Endothelial cell of umbilical vein (primary cell): ENCODE measurements at regions not wholly inside any gene's neighbourhood (a gene's known extent, or its start where the extent isn't known, plus 50 kb on each side); places are given as distances from the start of the nearest gene placed in this dataset.

ENCODE experiments used
- BruUV-seq: library from RNA; stranded (reverse); fragments of 400-500 nt; replicated peaks from 2 replicates; lab custom pipeline; 2021; lab: Mats Ljungman, UMichigan
- CTCF ChIA-PET: fragments of 300-600, 350-600 bp; sonication (Branson Sonifier 250); formaldehyde crosslinking; loops from one replicate; lab custom pipeline; 2021; ENCODE audit warnings: antibody characterized with exemption, inconsistent platforms; lab: Charles Lee
- POLR2A ChIA-PET: fragments of 300-600, 350-600 bp; sonication (Branson Sonifier 250); formaldehyde crosslinking; loops from one replicate; lab custom pipeline; 2021; ENCODE audit warnings: antibody characterized with exemption, inconsistent platforms; lab: Charles Lee
- DNase-seq: peaks from one replicate; pipeline ENCODE4 v3.0.0-alpha.2; 2011; ENCODE audit warnings: low read depth, low spot score
- FAIRE-seq: peaks from 2 replicates; lab custom pipeline; 2011; peaks lifted over from hg19 to GRCh38; lab: Jason Lieb, UNC
- H2AFZ ChIP-seq: 2 replicates; pipeline ENCODE4 v1.6.0; 2012; ENCODE audit warnings: low read depth, low read length, control low read depth, inconsistent platforms
- H3K27ac ChIP-seq: 2 replicates; pipeline ENCODE4 v1.5.1; 2011; ENCODE audit warnings: low read depth, mild to moderate bottlenecking, control low read depth, low read length, moderate library complexity; ENCODE audit not compliant: insufficient read depth
- H3K27me3 ChIP-seq, 2 experiments: 2 replicates each; pipeline versions ENCODE4 v1.6.0 to v1.6.1; 2011; ENCODE audit warnings: low read length in 2 of 2, mixed read lengths in 1 of 2; ENCODE audit not compliant: control insufficient read depth in 2 of 2, insufficient read depth in 2 of 2
- H3K36me3 ChIP-seq, 2 experiments: 2 replicates in 1 of 2; 3 replicates in 1 of 2; pipeline ENCODE4 v1.5.1; 2011; ENCODE audit warnings: low read length in 2 of 2, mild to moderate bottlenecking in 1 of 2, moderate library complexity in 1 of 2; ENCODE audit not compliant: control insufficient read depth in 2 of 2, insufficient read depth in 2 of 2; ENCODE audit errors: extremely low read depth in 1 of 2
- H3K4me1 ChIP-seq: 3 replicates; pipeline ENCODE4 v1.5.1; 2011; ENCODE audit warnings: mild to moderate bottlenecking, low read length; ENCODE audit not compliant: control insufficient read depth, insufficient read depth; ENCODE audit errors: extremely low read depth
- H3K4me2 ChIP-seq: 2 replicates; pipeline ENCODE4 v1.6.1; 2011; ENCODE audit warnings: low read length, control low read depth, mixed read lengths; ENCODE audit not compliant: insufficient read depth
- H3K4me3 ChIP-seq, 3 experiments: fragments of 200-600 bp in 1 of 3; sonication (generic), shearing (Covaris generic) in 1 of 3; replicated peaks in 1 of 3; 2 replicates each; pipeline ENCODE4 v1.5.1; 2011 to 2016; ENCODE audit warnings: control low read depth in 3 of 3, low read length in 3 of 3, mild to moderate bottlenecking in 2 of 3, inconsistent platforms in 1 of 3, low read depth in 1 of 3, moderate library complexity in 1 of 3; ENCODE audit not compliant: insufficient read depth in 1 of 3
- H3K79me2 ChIP-seq: 2 replicates; pipeline ENCODE4 v1.6.0; 2012; ENCODE audit warnings: low read length, inconsistent platforms; ENCODE audit not compliant: control insufficient read depth, insufficient read depth
- H3K9ac ChIP-seq: replicated peaks from 2 replicates; pipeline ENCODE3; 2011; ENCODE audit warnings: low read length, control low read depth; ENCODE audit not compliant: insufficient read depth; ENCODE audit errors: extremely low read depth
- H3K9me1 ChIP-seq: replicated peaks from 3 replicates; pipeline ENCODE4 v1.6.0; 2011; ENCODE audit warnings: mild to moderate bottlenecking, low read length; ENCODE audit not compliant: control insufficient read depth, insufficient read depth; ENCODE audit errors: extremely low read depth
- H3K9me3 ChIP-seq: replicated peaks from 2 replicates; pipeline ENCODE4 v1.5.1; 2012; ENCODE audit warnings: low read length, inconsistent platforms; ENCODE audit not compliant: control insufficient read depth, insufficient read depth
- H4K20me1 ChIP-seq: replicated peaks from 2 replicates; pipeline ENCODE3; 2011; ENCODE audit warnings: mild to moderate bottlenecking, low read length; ENCODE audit not compliant: control insufficient read depth, insufficient read depth; ENCODE audit errors: extremely low read depth
- CTCF ChIP-seq, 2 donors: IDR thresholded peaks; 1 replicate in 1 of 2; 2 replicates in 1 of 2; pipeline ENCODE4 v1.5.1; 2011; ENCODE audit warnings: low read length in 2 of 2, mild to moderate bottlenecking in 2 of 2, moderate library complexity in 2 of 2, control low read depth in 1 of 2, inconsistent platforms in 1 of 2, low read depth in 1 of 2; ENCODE audit not compliant: insufficient read depth in 1 of 2; ENCODE audit errors: extremely low read depth in 1 of 2
- EZH2 ChIP-seq: IDR thresholded peaks from 2 replicates; pipeline ENCODE4 v1.6.1; 2012; ENCODE audit warnings: borderline replicate concordance, low read depth, mild to moderate bottlenecking, moderate library complexity, low read length, inconsistent platforms; ENCODE audit not compliant: severe bottlenecking
- FOS ChIP-seq: IDR thresholded peaks from 2 replicates; pipeline ENCODE4 v1.6.1; 2011; ENCODE audit warnings: mild to moderate bottlenecking, low read length, moderate library complexity, borderline replicate concordance; ENCODE audit not compliant: insufficient read depth
- GATA2 ChIP-seq: IDR thresholded peaks from 2 replicates; pipeline ENCODE4 v1.7.0; 2011; ENCODE audit warnings: low read depth, mild to moderate bottlenecking, moderate library complexity, mixed read lengths, low read length; ENCODE audit not compliant: insufficient read length, insufficient read depth
- JUN ChIP-seq: IDR thresholded peaks from 2 replicates; pipeline ENCODE4 v1.6.1; 2011; ENCODE audit warnings: borderline replicate concordance, low read depth; ENCODE audit not compliant: insufficient read length, insufficient read depth
- MAX ChIP-seq: IDR thresholded peaks from 2 replicates; pipeline ENCODE4 v1.6.1; 2011; ENCODE audit not compliant: insufficient read depth, insufficient read length
- MYC ChIP-seq: IDR thresholded peaks from one replicate; pipeline ENCODE4 v1.6.1; 2011; ENCODE audit warnings: mild to moderate bottlenecking, low read depth, low read length
- POLR2A ChIP-seq: IDR thresholded peaks from 2 replicates; pipeline ENCODE4 v1.6.1; 2012; ENCODE audit warnings: low read depth, mild to moderate bottlenecking, control low read depth, low read length
- POLR2AphosphoS5 ChIP-seq: IDR thresholded peaks from 2 replicates; pipeline ENCODE4 v1.6.1; 2012; ENCODE audit warnings: low read depth, mild to moderate bottlenecking, control low read depth, low read length, moderate library complexity; ENCODE audit not compliant: insufficient read depth
- dilution Hi-C: fragments of 300-500 bp; cut with MboI; formaldehyde crosslinking; loops from one replicate; pipeline ENCODE4 v1.15.0; 2019; ENCODE audit warnings: low sequenced_read_pairs; ENCODE audit not compliant: extremely low pct_ligation_motif_present
- intact Hi-C: fragments of 100-400 bp; cut with micrococcal nuclease; formaldehyde crosslinking; loops from one replicate; pipeline ENCODE4 v1.10.0; 2022

GRCh38 chr18:51370996-51371395 is 173.5 kb upstream of the MEX3C start:
- H3K36me3 ChIP-seq = no peaks in the 10 kb centered on the region

More at GRCh38 chr18:51370996-51371395, 173.5 kb upstream of the MEX3C start:
- Histone ChIP-seq H3K4me1 (no peaks in the 10 kb centered on the region), H2AFZ (no peak overlapping the region), H3K27me3 (peaks cover 0 to 2% of the 10 kb centered on the region in 2 experiments), H3K9ac (no peak overlapping the region), H4K20me1 (no peaks in the 10 kb centered on the region), H3K27ac (no peak overlapping the region), H3K4me2 (no peak overlapping the region), H3K9me3 (no peaks in the 10 kb centered on the region), H3K4me3 (no peak overlapping the region), H3K9me1 (no peaks in the 10 kb centered on the region), H3K79me2 (no peaks in the 10 kb centered on the region)
- no peak for FAIRE-seq
- intact Hi-C loops = no loop called here
- dilution Hi-C loops = no loop called here
- CTCF ChIA-PET = no interaction called here
- POLR2A ChIA-PET = no interaction called here
- BruUV-seq = no TSS peak
- TF ChIP-seq MAX = no peak
- TF ChIP-seq POLR2AphosphoS5 = no peak
- no peak for TF ChIP-seq EZH2
- TF ChIP-seq MYC = no peak
- TF ChIP-seq JUN = no peak
- TF ChIP-seq POLR2A = no peak
- no peak for TF ChIP-seq GATA2
- TF ChIP-seq CTCF (IDR thresholded peaks at IDR 0.05; ENCODE audit: extremely low read depth in 1 of 2, insufficient read depth in 1 of 2, low read depth in 1 of 2, low read length in 2 of 2) = no peak
- no peak for TF ChIP-seq FOS
- no peak for DNase-seq
